ENCODE measurements at regions not wholly inside any gene's neighbourhood (a gene's known extent, or its start where the extent isn't known, plus 50 kb on each side); places are given as distances from the start of the nearest gene placed in this dataset.

DNA sequence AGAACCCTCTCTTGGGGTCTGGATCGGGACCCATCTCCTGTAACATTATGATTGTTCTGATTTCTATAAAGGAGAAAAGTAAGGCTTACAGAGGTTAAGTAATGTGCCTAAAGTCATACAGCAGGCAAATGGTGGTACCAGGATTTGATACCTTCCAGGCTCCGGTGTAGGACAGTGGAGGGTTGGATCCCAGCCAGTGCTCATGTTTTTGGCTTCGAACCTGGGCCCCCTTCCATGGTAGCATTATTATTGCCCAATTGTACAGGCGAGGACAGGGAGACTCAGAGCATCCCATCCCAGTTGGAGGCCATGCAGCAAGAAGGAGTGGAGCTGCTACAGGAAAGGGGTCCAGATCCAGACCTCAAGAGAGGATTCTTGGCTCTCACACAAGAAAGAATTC, 202.7 kb downstream of the TFAP2C start:
- peaks cover 0 to 6% of the 10 kb centered on the region in 2 donors for H3K9me3 Mint-ChIP-seq
- H3K36me3 Mint-ChIP-seq, result no peaks in the 10 kb centered on the region
- ATAC-seq, result no peak
- no peak for DNase-seq (ENCODE audit: low spot score in 2 of 2)
- H3K27ac Mint-ChIP-seq, result no peak overlapping the region

- no peak for DNase-seq (ENCODE audit: low spot score in 2 of 2)
- H3K27ac Mint-ChIP-seq, result no peak overlapping the region
- H3K9me3 Mint-ChIP-seq, result peaks cover under 1 to 7% of the 10 kb centered on the region in 2 donors
- no peak for ATAC-seq
- H3K36me3 Mint-ChIP-seq, result no peaks in the 10 kb centered on the region
Observed at GRCh38 chr20:56833427-56833826, 204.3 kb downstream of the TFAP2C start.

DNA sequence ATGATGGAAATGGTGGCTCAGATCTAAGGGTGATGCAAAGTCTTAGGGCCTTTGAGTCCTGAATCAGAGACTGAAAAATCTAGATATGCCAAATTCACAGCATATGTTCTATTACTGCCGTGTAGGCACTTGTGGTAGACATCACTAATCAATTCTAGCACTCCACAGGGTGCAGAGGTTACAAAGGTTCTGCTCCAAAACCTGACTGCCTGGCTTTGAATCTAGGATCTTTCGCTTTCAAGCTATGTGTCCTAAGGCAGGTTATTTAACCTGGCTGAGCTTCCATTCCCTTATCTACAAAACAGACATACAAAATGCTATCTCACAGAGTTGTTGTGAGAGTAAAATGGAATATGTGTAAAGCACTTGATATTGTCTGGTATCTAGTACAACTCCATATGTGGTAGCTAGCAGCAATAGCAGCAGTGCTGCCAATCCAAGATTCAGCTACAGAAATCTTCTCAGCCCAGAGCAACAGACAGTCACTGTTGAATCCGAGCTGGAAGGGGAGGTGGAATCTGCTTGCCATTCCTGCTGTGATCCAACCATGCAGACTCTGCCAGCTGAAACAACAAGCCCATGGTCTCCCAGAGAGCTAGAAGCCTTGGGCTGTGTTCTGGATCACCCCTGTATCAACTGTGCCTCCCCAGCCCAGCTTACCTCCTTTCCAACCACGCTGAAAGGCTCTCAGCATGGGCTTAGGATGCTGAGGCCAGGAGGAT, 206.9 kb downstream of the TFAP2C start:
- no peaks in the 10 kb centered on the region for H3K36me3 Mint-ChIP-seq
- ATAC-seq (no peak), DNase-seq (ENCODE audit: low spot score in 2 of 2) (no peak)

DNA sequence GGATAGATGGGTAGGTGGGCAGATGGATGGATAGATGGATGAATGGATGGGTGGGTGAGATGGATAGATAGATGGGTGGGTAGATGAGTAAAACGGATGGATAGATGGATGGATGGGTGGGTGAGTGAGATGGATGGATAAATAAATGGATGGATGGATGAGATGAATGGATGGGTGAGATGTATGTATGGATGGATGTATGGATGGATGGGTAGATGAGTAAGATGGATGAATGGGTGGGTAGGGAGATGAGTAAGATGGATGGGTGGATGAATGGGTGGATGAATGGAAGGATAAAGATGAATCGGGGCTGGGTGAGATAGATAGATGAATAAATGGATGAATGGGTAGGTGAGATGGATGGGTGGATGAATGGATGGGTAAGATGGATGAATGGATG, 210.1 kb downstream of the TFAP2C start:
- Mint-ChIP-seq H3K27ac (no peak overlapping the region), H3K36me3 (no peaks in the 10 kb centered on the region), H3K9me3 (peaks cover 4 to 11% of the 10 kb centered on the region in 2 donors)
- ATAC-seq, result no peak
- DNase-seq (ENCODE audit: low spot score in 2 of 2), result no peak

More for the DNA sequence above, 206.9 kb downstream of the TFAP2C start:
- peaks cover 4 to 11% of the 10 kb centered on the region in 2 donors for H3K9me3 Mint-ChIP-seq
- no peak overlapping the region for H3K27ac Mint-ChIP-seq

DNA sequence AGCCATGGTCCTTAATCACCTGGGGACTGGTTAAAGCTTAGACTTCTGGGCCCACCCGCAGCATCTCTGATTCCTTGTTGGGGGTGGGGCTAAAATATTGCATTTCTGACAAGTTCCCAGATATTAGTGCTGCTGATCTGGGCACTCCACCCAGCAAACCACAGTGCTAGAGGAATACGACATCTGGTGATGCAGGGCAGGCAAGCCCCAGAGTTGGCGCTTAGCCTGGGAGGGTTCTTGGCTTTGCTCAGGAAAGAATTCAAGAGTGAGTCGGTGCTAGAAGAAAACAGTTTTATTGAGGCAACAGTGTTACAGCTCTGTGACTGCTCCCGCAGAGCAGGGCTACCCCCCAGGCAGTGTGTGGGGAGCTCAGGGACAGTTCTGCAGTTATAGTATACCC, 210.7 kb downstream of the TFAP2C start:
- ATAC-seq (no peak), DNase-seq (ENCODE audit: low spot score in 2 of 2) (no peak)
- Mint-ChIP-seq H3K36me3 (no peaks in the 10 kb centered on the region), H3K9me3 (peaks cover 4 to 11% of the 10 kb centered on the region in 2 donors), H3K27ac (no peak overlapping the region)

GRCh38 chr20:56840716-56841261, 211.7 kb downstream of the TFAP2C start:
- no peaks in the 10 kb centered on the region for H3K36me3 Mint-ChIP-seq
- H3K27ac Mint-ChIP-seq, result no peak overlapping the region
- no peak for ATAC-seq
- DNase-seq (ENCODE audit: low spot score in 2 of 2), result no peak
- H3K9me3 Mint-ChIP-seq, result peaks cover 4 to 11% of the 10 kb centered on the region in 2 donors

GRCh38 chr20:56841346-56841908, 212.3 kb downstream of the TFAP2C start:
- H3K9me3 Mint-ChIP-seq, result peaks cover 4 to 11% of the 10 kb centered on the region in 2 donors
- H3K36me3 Mint-ChIP-seq, result no peaks in the 10 kb centered on the region
- no peak overlapping the region for H3K27ac Mint-ChIP-seq
- DNase-seq (ENCODE audit: low spot score in 2 of 2), result no peak
- no peak for ATAC-seq

DNA sequence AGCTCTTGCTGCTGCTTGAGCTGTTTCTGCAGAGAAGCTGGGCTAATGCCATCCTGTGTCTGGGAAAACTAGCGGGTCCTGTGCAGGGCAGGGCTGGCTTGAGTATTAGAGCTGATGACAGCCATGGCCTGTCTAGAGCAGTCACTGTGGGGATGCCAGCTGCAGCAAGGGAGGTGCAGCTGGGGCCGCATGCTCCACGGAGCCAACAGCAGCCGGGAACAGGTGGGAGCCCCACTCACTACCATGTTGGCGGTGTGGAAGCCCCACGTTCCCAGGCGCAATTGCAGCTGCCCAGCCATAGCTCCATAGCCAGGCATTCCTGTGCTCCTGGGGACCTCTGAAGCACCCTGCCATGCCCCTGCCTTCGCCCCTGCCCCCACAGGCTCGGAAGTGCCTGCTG, 212.9 kb downstream of the TFAP2C start:
- DNase-seq (ENCODE audit: low spot score in 2 of 2), result no peak
- Mint-ChIP-seq H3K9me3 (peaks cover 4 to 11% of the 10 kb centered on the region in 2 donors), H3K27ac (no peak overlapping the region), H3K36me3 (no peaks in the 10 kb centered on the region)
- no peak for ATAC-seq

- Mint-ChIP-seq H3K36me3 (no peaks in the 10 kb centered on the region), H3K9me3 (peaks cover 4 to 11% of the 10 kb centered on the region in 2 donors), H3K27ac (no peak overlapping the region)
- DNase-seq (ENCODE audit: low spot score in 2 of 2), result no peak
- ATAC-seq, result no peak
Observed at GRCh38 chr20:56843386-56843785, 214.3 kb downstream of the TFAP2C start.

- DNase-seq (ENCODE audit: low spot score in 2 of 2) (no peak), ATAC-seq (no peak)
- no peaks in the 10 kb centered on the region for H3K36me3 Mint-ChIP-seq
- H3K9me3 Mint-ChIP-seq, result peaks cover 0 to 7% of the 10 kb centered on the region in 2 donors
- no peak overlapping the region for H3K27ac Mint-ChIP-seq
Observed at GRCh38 chr20:56843817-56844216, 214.7 kb downstream of the TFAP2C start.

DNA sequence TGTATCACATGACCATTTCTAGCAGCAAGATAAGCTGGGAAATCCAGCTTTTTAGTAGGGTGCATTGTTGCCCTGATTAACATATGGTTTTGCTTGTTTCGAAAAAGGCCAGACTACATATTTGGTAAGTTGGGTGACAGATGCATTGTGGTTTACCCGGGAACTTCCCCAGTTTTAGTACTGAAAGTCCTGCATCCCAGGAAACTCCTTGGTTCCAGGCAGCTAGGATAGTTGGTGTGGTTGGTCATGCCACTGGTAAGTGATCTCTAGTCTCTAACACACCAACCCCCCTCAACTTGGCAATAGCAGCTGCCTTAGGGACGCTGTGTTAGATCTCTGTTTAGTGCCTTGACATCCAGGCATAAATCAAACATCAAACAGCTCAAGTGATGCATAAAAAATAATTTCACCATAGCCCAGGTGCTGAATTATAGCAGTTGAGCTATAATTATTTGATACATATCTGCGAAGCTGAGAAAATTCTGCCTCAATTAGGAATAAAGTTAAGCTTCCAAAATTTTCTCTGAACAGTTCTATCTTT, 216.5 kb downstream of the TFAP2C start:
- H3K36me3 Mint-ChIP-seq, result no peaks in the 10 kb centered on the region
- H3K27ac Mint-ChIP-seq, result no peak overlapping the region

DNA sequence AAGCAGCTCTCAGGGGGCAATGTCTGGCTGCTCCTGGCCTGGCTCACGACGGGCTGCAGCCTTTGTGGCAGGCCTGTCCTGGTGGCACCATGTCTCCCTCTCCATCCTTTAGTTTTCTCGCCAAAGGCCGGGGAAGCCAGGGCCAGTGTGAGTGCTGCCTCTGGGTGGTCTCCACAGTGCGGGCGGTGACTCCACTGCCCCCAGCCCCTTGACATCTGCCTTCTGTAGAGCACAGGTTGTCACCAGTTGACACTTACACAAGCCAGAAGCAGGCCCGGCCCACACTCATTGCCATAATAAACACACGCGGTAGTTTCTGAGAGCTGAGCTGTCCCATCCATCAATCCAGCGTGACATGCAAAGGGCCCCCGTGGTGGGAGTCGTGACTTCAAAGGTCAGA, 219.5 kb downstream of the TFAP2C start:
- H3K36me3 Mint-ChIP-seq, result no peaks in the 10 kb centered on the region
- DNase-seq (ENCODE audit: low spot score in 2 of 2) (no peak), ATAC-seq (no peak)
- no peak overlapping the region for H3K27ac Mint-ChIP-seq
- H3K9me3 Mint-ChIP-seq, result no peaks in the 10 kb centered on the region

More for the DNA sequence above, 216.5 kb downstream of the TFAP2C start:
- ATAC-seq (no peak), DNase-seq (ENCODE audit: low spot score in 2 of 2) (no peak)
- H3K9me3 Mint-ChIP-seq, result no peaks in the 10 kb centered on the region

DNA sequence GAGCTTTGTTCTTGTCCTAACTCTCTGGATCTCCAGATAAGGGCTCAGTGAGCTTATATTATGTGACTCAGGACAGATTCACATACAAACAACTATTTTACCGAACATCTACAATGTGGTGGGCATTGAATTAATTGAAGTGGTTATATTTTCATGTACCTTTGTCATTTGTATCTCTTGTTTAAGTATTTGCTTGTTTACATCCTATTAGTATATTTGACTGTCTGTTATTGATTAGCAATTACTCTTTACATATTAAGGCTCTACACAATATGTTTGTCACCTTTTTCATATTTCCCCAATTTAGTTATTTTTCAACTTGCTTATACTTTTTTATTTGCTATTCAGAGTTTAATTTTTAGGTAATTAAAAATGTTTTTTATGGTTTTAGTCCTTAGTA, 222.4 kb downstream of the TFAP2C start:
- DNase-seq (ENCODE audit: low spot score in 2 of 2) (no peak), ATAC-seq (no peak)
- no peak overlapping the region for H3K27ac Mint-ChIP-seq
- no peaks in the 10 kb centered on the region for H3K9me3 Mint-ChIP-seq
- no peaks in the 10 kb centered on the region for H3K36me3 Mint-ChIP-seq

DNA sequence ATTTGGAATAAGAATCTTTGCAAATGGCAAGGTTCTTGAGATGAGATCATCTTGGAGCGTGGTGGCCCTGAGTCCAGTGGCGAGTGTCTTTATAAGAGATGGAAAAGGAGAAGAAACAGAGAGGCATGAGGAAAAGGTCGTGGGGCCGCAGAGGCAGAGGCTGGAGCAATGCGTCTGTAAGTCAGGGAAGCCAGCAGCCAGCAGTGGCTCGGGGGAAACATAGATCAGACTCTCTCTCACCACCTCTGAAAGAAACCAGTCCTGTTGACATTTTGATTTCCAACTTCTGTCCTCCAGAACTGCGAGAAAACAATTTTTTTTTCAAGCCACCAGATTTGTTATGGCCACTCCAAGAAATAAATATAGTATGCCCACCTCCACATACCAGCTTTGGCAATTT, 226.6 kb downstream of the TFAP2C start:
- no peaks in the 10 kb centered on the region for H3K36me3 Mint-ChIP-seq
- no peaks in the 10 kb centered on the region for H3K9me3 Mint-ChIP-seq
- ATAC-seq, result no peak
- H3K27ac Mint-ChIP-seq, result no peak overlapping the region
- no peak for DNase-seq (ENCODE audit: low spot score in 2 of 2)

DNA sequence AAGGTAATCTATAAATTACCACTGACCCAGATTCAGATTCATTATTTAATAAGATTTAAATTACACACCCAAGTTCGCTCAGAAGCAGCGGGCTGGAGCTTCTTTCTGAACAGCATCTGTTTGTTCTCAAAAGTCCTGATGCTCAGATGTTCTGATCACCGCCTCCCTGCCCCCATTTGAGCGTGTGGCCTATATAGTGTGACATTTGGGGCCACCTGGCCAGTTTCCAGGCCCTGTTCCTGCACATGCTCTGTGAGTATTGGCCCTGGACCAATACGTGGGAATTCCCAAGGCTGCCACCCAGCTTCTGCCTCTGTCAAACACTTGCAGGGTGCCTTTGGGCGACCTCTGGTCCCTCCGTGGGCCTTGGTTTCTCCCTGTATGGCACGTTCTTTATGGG, 228.8 kb downstream of the TFAP2C start:
- H3K9me3 Mint-ChIP-seq, result no peaks in the 10 kb centered on the region
- peak overlapping the region in 1 of 2 donors; percentile 44 for H3K27ac Mint-ChIP-seq
- ATAC-seq (no peak), DNase-seq (ENCODE audit: low spot score in 2 of 2) (no peak)
- H3K36me3 Mint-ChIP-seq, result no peaks in the 10 kb centered on the region

DNA sequence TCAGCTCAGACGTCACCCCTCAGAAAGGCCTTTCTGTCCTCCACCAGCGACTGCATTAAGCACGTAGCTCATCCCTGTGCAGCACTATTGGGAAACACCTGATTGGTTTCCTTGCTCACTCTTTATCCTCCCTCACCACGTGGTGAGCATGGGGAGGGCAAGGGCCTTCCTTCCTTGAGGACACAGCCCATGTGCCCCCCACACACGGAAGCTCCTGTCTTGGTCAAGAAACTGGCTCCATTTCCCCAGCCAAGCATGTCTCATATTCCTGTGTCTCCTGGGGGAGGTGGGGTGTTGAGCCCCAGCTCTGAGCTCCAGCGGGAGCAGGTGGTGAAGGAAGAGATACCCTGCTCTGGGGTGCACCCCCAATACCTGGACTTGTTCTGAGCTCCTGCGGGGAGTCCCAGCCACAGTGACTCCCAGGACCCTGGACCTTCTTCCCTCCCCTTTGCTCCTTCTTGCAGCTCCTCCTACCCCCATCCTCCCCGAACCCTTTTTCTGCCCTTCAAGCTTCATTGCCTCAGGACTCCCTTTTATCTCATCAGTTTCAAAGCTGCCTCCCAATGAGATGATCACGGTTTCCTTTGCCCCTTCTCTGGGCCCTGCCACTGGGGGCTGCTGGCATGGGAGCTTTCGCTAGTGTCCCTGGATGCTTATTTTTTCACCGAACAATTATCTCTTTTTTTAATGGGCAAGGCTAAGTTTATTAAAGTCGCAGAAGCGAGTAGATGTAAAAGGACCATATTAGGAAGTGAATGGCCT, 230.1 kb downstream of the TFAP2C start:
- H3K27ac Mint-ChIP-seq, result peak overlapping the region in 1 of 2 donors; percentile 4
- DNase-seq (ENCODE audit: low spot score in 2 of 2), result no peak
- no peak for ATAC-seq
- no peaks in the 10 kb centered on the region for H3K36me3 Mint-ChIP-seq
- H3K9me3 Mint-ChIP-seq, result no peaks in the 10 kb centered on the region

DNA sequence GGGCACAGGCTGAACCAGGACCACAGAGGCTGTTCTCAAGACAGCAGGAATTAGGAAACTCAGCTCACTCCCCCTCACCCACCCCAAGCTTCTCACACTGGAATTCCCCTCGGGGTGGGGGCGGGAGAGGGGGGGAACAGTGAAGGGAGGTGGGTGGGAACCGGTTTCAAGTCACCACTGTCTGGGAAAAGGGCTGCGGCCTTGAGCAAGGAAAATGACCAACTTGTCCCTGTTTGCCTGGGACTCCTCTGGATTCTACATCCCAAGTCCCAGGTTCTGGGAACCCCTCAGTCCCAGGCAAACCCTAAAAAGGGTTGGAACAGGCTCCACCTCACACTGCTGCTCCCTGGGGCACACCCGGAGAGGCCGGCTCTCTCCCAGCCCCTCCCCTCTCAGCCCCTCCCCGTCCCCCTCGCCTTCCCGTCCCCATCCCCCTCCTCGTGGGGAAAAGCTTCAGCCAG, 230.7 kb downstream of the TFAP2C start:
- ATAC-seq (no peak), DNase-seq (ENCODE audit: low spot score in 2 of 2) (no peak)
- H3K9me3 Mint-ChIP-seq, result no peaks in the 10 kb centered on the region
- no peak overlapping the region for H3K27ac Mint-ChIP-seq
- no peaks in the 10 kb centered on the region for H3K36me3 Mint-ChIP-seq
